ENCODE measurements at regions not wholly inside any gene's neighbourhood (a gene's known extent, or its start where the extent isn't known, plus 50 kb on each side); places are given as distances from the start of the nearest gene placed in this dataset.

DNA sequence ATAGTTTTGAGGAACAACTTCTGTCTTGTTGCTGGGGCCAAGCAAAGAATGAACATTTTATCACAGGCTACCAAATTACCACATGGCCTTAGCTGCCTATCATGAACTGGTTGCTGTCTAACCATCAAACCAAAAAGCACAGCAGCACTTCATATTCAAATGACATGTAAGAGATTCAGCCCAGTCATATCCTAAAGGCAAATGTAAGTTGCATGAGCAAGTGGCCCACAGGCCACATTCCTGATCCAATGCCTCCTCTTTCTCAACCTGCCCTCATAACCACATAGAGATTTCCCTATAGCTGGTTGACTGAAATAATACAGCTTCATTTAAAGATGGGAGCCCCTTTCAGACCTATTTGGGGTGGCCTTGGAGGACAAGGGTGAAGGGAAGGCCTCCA lies 572.3 kb downstream of the IRS1 start:
- no peaks in the 10 kb centered on the region for H3K27me3 ChIP-seq (ENCODE audit: insufficient read depth, low read depth, severe bottlenecking)
- no peak overlapping the region for H3K27ac ChIP-seq
- H3K36me3 ChIP-seq = no peaks in the 10 kb centered on the region
- H3K4me3 ChIP-seq (ENCODE audit: low read depth, low read length) = no peak overlapping the region
- DNase-seq = no peak
- no peaks in the 10 kb centered on the region for H3K9me3 ChIP-seq (ENCODE audit: severe bottlenecking)
- TF ChIP-seq, protein P1, sequence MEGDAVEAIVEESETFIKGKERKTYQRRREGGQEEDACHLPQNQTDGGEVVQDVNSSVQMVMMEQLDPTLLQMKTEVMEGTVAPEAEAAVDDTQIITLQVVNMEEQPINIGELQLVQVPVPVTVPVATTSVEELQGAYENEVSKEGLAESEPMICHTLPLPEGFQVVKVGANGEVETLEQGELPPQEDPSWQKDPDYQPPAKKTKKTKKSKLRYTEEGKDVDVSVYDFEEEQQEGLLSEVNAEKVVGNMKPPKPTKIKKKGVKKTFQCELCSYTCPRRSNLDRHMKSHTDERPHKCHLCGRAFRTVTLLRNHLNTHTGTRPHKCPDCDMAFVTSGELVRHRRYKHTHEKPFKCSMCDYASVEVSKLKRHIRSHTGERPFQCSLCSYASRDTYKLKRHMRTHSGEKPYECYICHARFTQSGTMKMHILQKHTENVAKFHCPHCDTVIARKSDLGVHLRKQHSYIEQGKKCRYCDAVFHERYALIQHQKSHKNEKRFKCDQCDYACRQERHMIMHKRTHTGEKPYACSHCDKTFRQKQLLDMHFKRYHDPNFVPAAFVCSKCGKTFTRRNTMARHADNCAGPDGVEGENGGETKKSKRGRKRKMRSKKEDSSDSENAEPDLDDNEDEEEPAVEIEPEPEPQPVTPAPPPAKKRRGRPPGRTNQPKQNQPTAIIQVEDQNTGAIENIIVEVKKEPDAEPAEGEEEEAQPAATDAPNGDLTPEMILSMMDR (IDR thresholded peaks at IDR 0.05; ENCODE audit: low read depth, low read length) = no peak

DNA sequence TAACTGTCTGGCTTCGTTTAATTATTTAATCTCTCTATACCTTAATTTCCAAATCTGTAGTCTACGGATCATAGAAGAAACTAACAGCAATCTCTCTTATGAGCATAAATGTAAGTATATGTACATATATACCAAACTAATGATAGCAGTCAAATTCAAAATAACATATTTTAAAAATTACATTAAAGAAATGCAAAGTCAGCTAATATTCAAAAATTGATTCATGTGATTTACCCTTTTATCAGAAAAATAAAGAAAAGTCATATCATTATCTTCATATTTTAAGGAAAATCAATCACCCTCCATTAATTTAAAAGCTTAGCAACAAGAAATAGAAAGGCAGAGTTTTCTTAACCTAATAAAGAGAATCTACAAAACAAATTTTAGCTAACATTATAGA lies 575.9 kb downstream of the IRS1 start:
- no peaks in the 10 kb centered on the region for H3K9me3 ChIP-seq (ENCODE audit: severe bottlenecking)
- TF ChIP-seq, protein P1 (IDR thresholded peaks at IDR 0.05; ENCODE audit: low read depth, low read length) = no peak
- no peak overlapping the region for H3K27ac ChIP-seq
- H3K4me3 ChIP-seq (ENCODE audit: low read depth, low read length) = no peak overlapping the region
- no peaks in the 10 kb centered on the region for H3K27me3 ChIP-seq (ENCODE audit: insufficient read depth, low read depth, severe bottlenecking)
- no peak for DNase-seq
- no peaks in the 10 kb centered on the region for H3K36me3 ChIP-seq

DNA sequence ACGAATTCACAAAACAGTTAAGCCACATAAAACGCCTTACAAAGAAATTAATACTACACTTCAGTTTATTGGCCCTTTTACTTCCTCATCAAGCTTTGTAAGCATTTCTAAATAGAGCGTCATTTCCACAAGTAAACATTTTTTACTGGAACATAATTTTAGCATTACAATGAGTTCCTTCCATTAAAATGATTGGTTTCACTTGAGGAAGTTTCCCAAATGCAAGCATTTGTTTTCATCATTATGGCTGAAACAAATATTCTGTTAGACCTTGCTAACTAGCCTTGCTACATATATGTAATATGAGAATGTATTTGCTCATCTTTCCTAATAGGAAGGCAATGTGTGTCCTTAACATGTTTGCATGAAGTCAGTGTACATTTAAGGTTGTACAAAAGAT lies 579.1 kb downstream of the IRS1 start:
- no peak for DNase-seq
- TF ChIP-seq, protein P1 (IDR thresholded peaks at IDR 0.05; ENCODE audit: low read depth, low read length) = no peak
- no peaks in the 10 kb centered on the region for H3K27me3 ChIP-seq (ENCODE audit: insufficient read depth, low read depth, severe bottlenecking)
- no peaks in the 10 kb centered on the region for H3K36me3 ChIP-seq
- no peak overlapping the region for H3K4me3 ChIP-seq (ENCODE audit: low read depth, low read length)
- no peaks in the 10 kb centered on the region for H3K9me3 ChIP-seq (ENCODE audit: severe bottlenecking)
- H3K27ac ChIP-seq = no peak overlapping the region

DNA sequence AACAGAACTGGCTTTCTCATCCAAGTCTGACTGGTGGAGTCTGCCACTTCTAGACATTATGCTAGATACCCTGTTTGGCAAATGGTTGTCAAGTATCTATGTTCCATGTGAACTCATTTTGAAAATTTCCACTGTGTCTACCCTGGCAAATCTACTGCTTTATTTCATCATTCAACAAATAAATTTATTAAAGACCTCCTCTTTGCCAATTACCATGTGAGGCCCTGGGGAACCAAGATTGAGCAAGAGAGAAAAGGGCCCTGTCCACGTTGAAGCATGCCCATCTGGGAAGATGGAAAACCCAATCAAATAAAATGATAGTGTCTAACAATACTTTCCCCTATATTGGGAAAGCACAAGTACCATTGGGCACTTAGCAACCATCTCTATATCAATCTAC lies 582.4 kb downstream of the IRS1 start:
- TF ChIP-seq, protein P1 (IDR thresholded peaks at IDR 0.05; ENCODE audit: low read depth, low read length) = no peak
- DNase-seq = no peak
- no peak overlapping the region for H3K4me3 ChIP-seq (ENCODE audit: low read depth, low read length)

DNA sequence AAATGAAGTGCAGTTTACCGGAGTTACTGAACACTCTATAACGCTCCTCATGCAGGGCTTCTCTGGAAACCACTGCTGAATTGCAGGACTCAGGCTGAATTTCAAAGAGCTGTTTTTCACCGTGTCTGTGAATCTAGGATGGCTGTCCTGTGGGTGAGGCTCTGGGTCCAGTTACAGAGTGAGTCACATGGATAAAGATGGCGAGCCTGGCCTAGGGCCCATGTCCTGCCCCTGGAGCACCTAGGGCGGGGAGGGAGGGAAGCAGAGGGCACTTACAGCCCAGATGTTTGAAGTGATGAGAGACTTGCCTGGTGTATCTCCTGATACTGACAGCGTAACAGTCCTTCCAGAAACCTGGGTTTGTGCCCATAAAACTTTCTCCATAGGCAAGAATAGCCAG lies 583.0 kb downstream of the IRS1 start:
- no peak overlapping the region for H3K4me3 ChIP-seq (ENCODE audit: low read depth, low read length)
- TF ChIP-seq, protein P1 (IDR thresholded peaks at IDR 0.05; ENCODE audit: low read depth, low read length) = no peak

More for the DNA sequence above, 582.4 kb downstream of the IRS1 start:
- no peaks in the 10 kb centered on the region for H3K27me3 ChIP-seq (ENCODE audit: insufficient read depth, low read depth, severe bottlenecking)
- H3K9me3 ChIP-seq (ENCODE audit: severe bottlenecking) = no peaks in the 10 kb centered on the region
- no peaks in the 10 kb centered on the region for H3K36me3 ChIP-seq
- no peak overlapping the region for H3K27ac ChIP-seq

DNA sequence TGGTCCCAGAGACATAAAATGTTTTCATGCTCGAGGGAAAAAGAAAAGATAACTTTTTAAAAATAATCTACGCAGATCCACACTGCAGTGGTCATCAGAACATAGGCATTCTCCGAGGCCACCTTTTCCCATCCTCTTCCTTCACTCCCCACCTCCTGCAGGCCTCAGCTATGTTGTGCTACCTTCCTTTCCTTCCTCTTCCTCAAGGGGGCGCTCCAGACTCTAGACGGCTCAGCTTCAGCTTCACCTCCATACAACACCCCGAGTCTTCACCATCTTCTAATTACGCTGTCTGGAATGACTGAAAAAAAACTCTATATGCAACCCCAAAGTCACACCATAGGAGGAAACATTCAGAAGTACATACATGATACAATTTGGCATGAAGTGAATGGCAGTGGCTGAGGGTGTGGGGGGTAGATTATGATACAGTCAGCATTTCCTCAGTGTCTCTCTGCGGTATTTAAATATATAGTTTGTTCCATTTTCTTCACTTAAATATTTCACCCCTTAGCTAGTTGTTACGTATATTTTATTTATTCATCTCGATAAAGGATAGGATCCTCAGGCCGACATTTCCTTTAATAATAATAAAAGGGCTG lies 583.6 kb downstream of the IRS1 start:
- Histone ChIP-seq H3K9me3 (ENCODE audit: severe bottlenecking) (no peaks in the 10 kb centered on the region), H3K27me3 (ENCODE audit: insufficient read depth, low read depth, severe bottlenecking) (no peaks in the 10 kb centered on the region), H3K27ac (no peak overlapping the region), H3K36me3 (no peaks in the 10 kb centered on the region), H3K4me3 (ENCODE audit: low read depth, low read length) (no peak overlapping the region)
- TF ChIP-seq, protein P1 (IDR thresholded peaks at IDR 0.05; ENCODE audit: low read depth, low read length) = peak; percentile 74
- DNase-seq = peak; percentile 82

More for the DNA sequence above, 583.0 kb downstream of the IRS1 start:
- no peak for DNase-seq
- no peak overlapping the region for H3K27ac ChIP-seq
- no peaks in the 10 kb centered on the region for H3K27me3 ChIP-seq (ENCODE audit: insufficient read depth, low read depth, severe bottlenecking)
- H3K9me3 ChIP-seq (ENCODE audit: severe bottlenecking) = no peaks in the 10 kb centered on the region
- no peaks in the 10 kb centered on the region for H3K36me3 ChIP-seq

Data from WERI-Rb-1 (cell line).